ENCODE measurements at regions not wholly inside any gene's neighbourhood (a gene's known extent, or its start where the extent isn't known, plus 50 kb on each side); places are given as distances from the start of the nearest gene placed in this dataset.

GRCh38 chr6:92047860-92048259 is 1371.5 kb downstream of the EPHA7 start (continued):
- no peak for TF ChIP-seq CHD1 (IDR thresholded peaks at IDR 0.05; ENCODE audit: low read depth, low read length)
- TF ChIP-seq CBX5 (IDR thresholded peaks at IDR 0.05; ENCODE audit: low read depth, low read length) = no peak
- no peak for TF ChIP-seq TBP (IDR thresholded peaks at IDR 0.05; ENCODE audit: low read depth, low read length)
- no peak for TF ChIP-seq CREB1 (IDR thresholded peaks at IDR 0.05)
- TF ChIP-seq GABPA (IDR thresholded peaks at IDR 0.05; ENCODE audit: borderline replicate concordance, insufficient read depth, low read length) = no peak

All from H1 (cell line).